Spleen (tissue), 11 donors: ENCODE measurements at regions not wholly inside any gene's neighbourhood (a gene's known extent, or its start where the extent isn't known, plus 50 kb on each side); places are given as distances from the start of the nearest gene placed in this dataset.

Experiments used
- DNase-seq: peaks from one replicate; pipeline ENCODE4 v3.0.0-alpha.2; 2020
- H3K27ac ChIP-seq, 8 donors: fragments of 200-600 bp; sonication (generic) in 7 of 8; 1 replicate in 4 of 8; 2 replicates in 4 of 8; pipeline versions ENCODE4 v1.5.0 to v1.8.0; 2016 to 2021; ENCODE audit warnings: inconsistent platforms in 4 of 8, mild to moderate bottlenecking in 4 of 8, moderate library complexity in 1 of 8
- H3K27me3 ChIP-seq, 7 donors: fragments of 200-600 bp; sonication (generic) in 6 of 7; replicated peaks in 1 of 7; 1 replicate in 4 of 7; 2 replicates in 3 of 7; pipeline versions ENCODE4 v1.5.0 to v1.8.0; 2016 to 2021; ENCODE audit warnings: inconsistent platforms in 3 of 7, mild to moderate bottlenecking in 1 of 7
- H3K36me3 ChIP-seq, 6 donors: fragments of 200-600 bp; sonication (generic) in 5 of 6; 1 replicate in 4 of 6; 2 replicates in 2 of 6; pipeline versions ENCODE4 v1.5.0 to v1.8.0; 2016 to 2021; ENCODE audit warnings: inconsistent platforms in 2 of 6
- H3K4me1 ChIP-seq, 6 donors: fragments of 200-600 bp; sonication (generic) in 5 of 6; 1 replicate in 3 of 6; 2 replicates in 3 of 6; pipeline versions ENCODE4 v1.5.0 to v1.8.0; 2016 to 2021; ENCODE audit warnings: inconsistent platforms in 3 of 6
- H3K4me3 ChIP-seq, 8 donors: fragments of 200-600 bp; sonication (generic) in 7 of 8; 1 replicate in 4 of 8; 2 replicates in 4 of 8; pipeline versions ENCODE4 v1.5.0 to v1.8.0; 2016 to 2021; ENCODE audit warnings: inconsistent platforms in 4 of 8, mild to moderate bottlenecking in 4 of 8, moderate library complexity in 2 of 8
- H3K9me3 ChIP-seq, 8 donors: fragments of 200-600 bp; sonication (generic) in 7 of 8; 1 replicate in 4 of 8; 2 replicates in 4 of 8; pipeline versions ENCODE4 v1.5.0 to v1.8.0; 2016 to 2021; ENCODE audit warnings: inconsistent platforms in 4 of 8
- POLR2A ChIP-seq, 3 donors: fragments of 450-650 bp; IDR thresholded peaks; one replicate each; pipeline ENCODE4 v1.5.1; 2017; ENCODE audit warnings: antibody characterized with exemption in 3 of 3, mild to moderate bottlenecking in 1 of 3
- POLR2AphosphoS5 ChIP-seq, 3 donors: sonication (generic); formaldehyde crosslinking; IDR thresholded peaks; one replicate each; pipeline ENCODE4 v1.5.1; 2017; ENCODE audit warnings: antibody characterized with exemption in 3 of 3
- WGBS, 5 donors: extraction: QIAGEN DNeasy Blood & Tissue Kit in 3 of 5; methylation state at CpG; one replicate each; pipeline versions ENCODE4 v1.1.5 to v1.1.7; 2013 to 2018; 5-methylcytosine and 5-hydroxymethylcytosine counted together
- intact Hi-C: fragments of 100-400 bp; cut with DNase I; formaldehyde crosslinking; loops from one replicate; pipeline ENCODE4 v1.15.0; 2023; ENCODE audit warnings: low total_unique reads
- TF ChIP-seq, protein P1 (sequence below), 11 experiments: fragments of 200-600 bp in 7 of 11; fragments of 450-650 bp in 4 of 11; sonication (generic) in 4 of 11; IDR thresholded peaks in 8 of 11; conservative IDR thresholded peaks in 3 of 11; 1 replicate in 7 of 11; 2 replicates in 4 of 11; pipeline versions ENCODE4 v1.4.0 to v1.8.0; 2016 to 2021; ENCODE audit warnings: antibody characterized with exemption in 11 of 11, inconsistent platforms in 4 of 11, mild to moderate bottlenecking in 1 of 11
- donor health status: healthy with polysubstance abuse.
- donor health status: DM: no; HTN: no; CAD: no; lungs with moderate emphysema.
- donor health status: DM: no; HTN: no; CAD: no.
- donor health status: Bipolar disorder and iron deficiency.
- donor health status: healthy.
- donor health status: DM: no; HTN: no; CAD: no.
- donor health status: DM: yes; HTN: yes; CAD: no.

DNA sequence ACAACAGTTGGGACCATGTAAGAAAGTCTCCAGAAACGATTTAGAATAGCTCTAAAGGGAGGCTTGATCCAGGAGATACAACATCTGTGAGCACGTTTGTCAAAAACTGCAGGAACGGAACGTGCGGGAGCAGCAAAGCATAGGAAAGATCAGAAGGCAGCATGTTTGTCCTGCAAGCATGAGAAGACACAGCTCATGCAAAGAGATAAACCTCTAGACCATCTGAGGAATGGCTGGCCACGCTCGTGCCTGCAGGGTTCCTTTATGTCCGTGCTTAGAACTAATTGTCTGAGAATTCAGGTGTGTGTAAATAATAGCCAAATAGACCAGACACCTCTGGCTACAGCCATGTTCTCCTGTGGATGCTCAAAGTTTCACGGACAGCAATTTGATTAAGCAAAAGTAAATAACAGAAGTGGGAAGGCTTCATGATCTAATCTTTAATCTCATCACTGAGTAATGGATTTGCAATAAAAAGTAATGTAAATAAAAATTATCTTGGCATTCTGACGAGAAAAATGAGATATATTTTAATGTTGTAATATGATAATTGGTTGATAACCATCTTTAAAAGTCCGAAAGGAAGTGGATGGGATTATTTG, 534.8 kb upstream of the CDH7 start:
- intact Hi-C loops: no loop called here
- H3K36me3 ChIP-seq: no peaks in the 10 kb centered on the region

GRCh38 chr18:65214456-65214855, 536.4 kb upstream of the CDH7 start:
- no peak overlapping the region for H3K4me3 ChIP-seq
- intact Hi-C loops: no loop called here

More for the DNA sequence above, 534.8 kb upstream of the CDH7 start:
- TF ChIP-seq POLR2A (IDR thresholded peaks at IDR 0.05): no peak
- TF ChIP-seq, protein P1, sequence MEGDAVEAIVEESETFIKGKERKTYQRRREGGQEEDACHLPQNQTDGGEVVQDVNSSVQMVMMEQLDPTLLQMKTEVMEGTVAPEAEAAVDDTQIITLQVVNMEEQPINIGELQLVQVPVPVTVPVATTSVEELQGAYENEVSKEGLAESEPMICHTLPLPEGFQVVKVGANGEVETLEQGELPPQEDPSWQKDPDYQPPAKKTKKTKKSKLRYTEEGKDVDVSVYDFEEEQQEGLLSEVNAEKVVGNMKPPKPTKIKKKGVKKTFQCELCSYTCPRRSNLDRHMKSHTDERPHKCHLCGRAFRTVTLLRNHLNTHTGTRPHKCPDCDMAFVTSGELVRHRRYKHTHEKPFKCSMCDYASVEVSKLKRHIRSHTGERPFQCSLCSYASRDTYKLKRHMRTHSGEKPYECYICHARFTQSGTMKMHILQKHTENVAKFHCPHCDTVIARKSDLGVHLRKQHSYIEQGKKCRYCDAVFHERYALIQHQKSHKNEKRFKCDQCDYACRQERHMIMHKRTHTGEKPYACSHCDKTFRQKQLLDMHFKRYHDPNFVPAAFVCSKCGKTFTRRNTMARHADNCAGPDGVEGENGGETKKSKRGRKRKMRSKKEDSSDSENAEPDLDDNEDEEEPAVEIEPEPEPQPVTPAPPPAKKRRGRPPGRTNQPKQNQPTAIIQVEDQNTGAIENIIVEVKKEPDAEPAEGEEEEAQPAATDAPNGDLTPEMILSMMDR (IDR thresholded peaks at IDR 0.05 in 8 of 11, conservative IDR thresholded peaks at IDR 0.05 in 3 of 11): no peak
- TF ChIP-seq POLR2AphosphoS5 (IDR thresholded peaks at IDR 0.05): no peak
- H3K27ac ChIP-seq: no peak overlapping the region
- no peak for DNase-seq
- no peaks in the 10 kb centered on the region for H3K27me3 ChIP-seq
- H3K4me3 ChIP-seq: no peak overlapping the region
- WGBS, 5 donors: 76 to 87% (median 80%) methylated on average over 11 of the region's 11 CpGs
- H3K9me3 ChIP-seq: no peaks in the 10 kb centered on the region
- no peaks in the 10 kb centered on the region for H3K4me1 ChIP-seq

DNA sequence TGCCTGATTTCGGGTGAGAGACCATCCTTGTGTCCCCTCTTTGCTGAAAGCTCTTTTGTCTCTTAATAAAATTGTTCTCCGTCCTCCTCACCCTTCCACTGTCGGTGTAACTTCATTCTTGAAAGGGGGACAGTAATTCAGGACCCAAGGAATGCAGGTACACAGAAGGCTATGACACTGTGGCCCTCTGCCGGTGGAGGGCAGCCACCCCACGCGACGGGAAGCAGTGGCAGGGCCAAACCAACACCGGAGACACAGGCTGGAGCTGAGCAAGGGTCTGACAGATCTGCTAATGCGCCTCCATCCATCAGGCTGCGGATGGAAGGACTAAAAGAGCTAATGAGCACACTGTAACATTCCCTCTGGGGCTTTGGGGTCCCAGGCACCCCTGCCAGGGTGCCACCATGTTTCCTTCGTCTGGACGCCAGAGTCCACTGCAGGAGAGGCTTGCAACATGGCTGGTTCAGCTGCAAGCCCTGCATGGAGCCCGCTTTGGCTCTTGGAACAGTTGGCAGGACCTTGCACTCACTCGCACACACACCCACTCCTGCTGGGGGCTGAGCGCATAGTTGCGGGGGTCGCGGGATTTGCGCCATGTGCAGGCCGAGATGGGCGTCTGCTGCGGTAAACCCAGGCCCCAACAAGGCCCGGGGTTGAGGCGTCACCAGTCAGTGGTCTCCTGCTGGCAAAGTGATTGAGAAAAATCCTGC, 544.1 kb upstream of the CDH7 start:
- Histone ChIP-seq H3K4me1 (no peaks in the 10 kb centered on the region), H3K9me3 (peaks cover 0 to 5% (median 0%) of the 10 kb centered on the region in 8 donors), H3K4me3 (no peak overlapping the region), H3K36me3 (no peaks in the 10 kb centered on the region), H3K27ac (no peak overlapping the region), H3K27me3 (no peaks in the 10 kb centered on the region)
- intact Hi-C loops: no loop called here
- DNase-seq: peak; percentile 71
- 84 to 94% (median 85%) methylated on average over 17 to 24 of the region's 24 CpGs for WGBS, 5 donors
- TF ChIP-seq POLR2A (IDR thresholded peaks at IDR 0.05): no peak
- TF ChIP-seq, protein P1 (IDR thresholded peaks at IDR 0.05 in 8 of 11, conservative IDR thresholded peaks at IDR 0.05 in 3 of 11): no peak
- TF ChIP-seq POLR2AphosphoS5 (IDR thresholded peaks at IDR 0.05): no peak

More at GRCh38 chr18:65214456-65214855, 536.4 kb upstream of the CDH7 start:
- WGBS, 5 donors: 68 to 92% (median 79%) methylated on average over 3 of the region's 3 CpGs
- no peaks in the 10 kb centered on the region for H3K9me3 ChIP-seq
- no peaks in the 10 kb centered on the region for H3K36me3 ChIP-seq
- TF ChIP-seq POLR2AphosphoS5 (IDR thresholded peaks at IDR 0.05) (no peak), POLR2A (IDR thresholded peaks at IDR 0.05) (no peak)
- TF ChIP-seq, protein P1 (IDR thresholded peaks at IDR 0.05 in 8 of 11, conservative IDR thresholded peaks at IDR 0.05 in 3 of 11): no peak
- no peak overlapping the region for H3K27ac ChIP-seq
- H3K4me1 ChIP-seq: no peaks in the 10 kb centered on the region
- H3K27me3 ChIP-seq: no peaks in the 10 kb centered on the region
- DNase-seq: no peak

DNA sequence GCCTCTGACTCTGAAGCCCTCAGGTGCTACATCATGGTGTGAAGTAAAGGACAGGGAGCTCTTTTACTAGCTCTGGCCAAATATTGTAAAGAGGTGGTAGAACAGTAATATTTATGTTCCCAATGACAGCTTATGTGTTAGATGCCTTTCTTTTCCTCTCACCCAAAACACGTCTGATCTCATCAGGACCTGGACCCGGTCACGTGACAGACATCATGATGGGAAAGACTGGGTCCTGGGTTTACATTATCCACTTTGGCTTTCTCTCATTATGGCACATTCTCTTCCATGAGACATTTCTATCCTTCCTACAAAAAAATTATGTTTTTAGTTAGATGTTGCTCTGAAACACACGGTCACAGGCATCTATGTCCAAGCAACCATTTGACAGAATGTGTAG, 548.7 kb upstream of the CDH7 start:
- H3K4me3 ChIP-seq: no peak overlapping the region
- H3K27ac ChIP-seq: no peak overlapping the region
- no peak for DNase-seq
- TF ChIP-seq POLR2A (IDR thresholded peaks at IDR 0.05) (no peak), POLR2AphosphoS5 (IDR thresholded peaks at IDR 0.05) (no peak)
- TF ChIP-seq, protein P1 (IDR thresholded peaks at IDR 0.05 in 8 of 11, conservative IDR thresholded peaks at IDR 0.05 in 3 of 11): no peak
- H3K36me3 ChIP-seq: no peaks in the 10 kb centered on the region
- H3K27me3 ChIP-seq: no peaks in the 10 kb centered on the region
- no peaks in the 10 kb centered on the region for H3K4me1 ChIP-seq
- H3K9me3 ChIP-seq: peaks cover 0 to 5% (median 0%) of the 10 kb centered on the region in 8 donors
- 73 to 97% (median 86%) methylated on average over 4 of the region's 4 CpGs for WGBS, 5 donors
- intact Hi-C loops: no loop called here
